Body of pancreas (tissue), 4 donors: ENCODE measurements at regions not wholly inside any gene's neighbourhood (a gene's known extent, or its start where the extent isn't known, plus 50 kb on each side); places are given as distances from the start of the nearest gene placed in this dataset.

Experiments
- POLR2A ChIP-seq, 3 donors: fragments of 450-650 bp; IDR thresholded peaks; one replicate each; pipeline ENCODE4 v1.6.1; 2016; ENCODE audit warnings: antibody characterized with exemption in 3 of 3, mild to moderate bottlenecking in 2 of 3
- TF ChIP-seq, protein P1 (sequence below), 7 experiments: fragments of 450-650 bp in 4 of 7; fragments of 200-600 bp in 3 of 7; sonication (generic) in 3 of 7; IDR thresholded peaks; one replicate each; pipeline ENCODE4 v1.5.1; 2016 to 2019; ENCODE audit warnings: antibody characterized with exemption in 7 of 7

DNA sequence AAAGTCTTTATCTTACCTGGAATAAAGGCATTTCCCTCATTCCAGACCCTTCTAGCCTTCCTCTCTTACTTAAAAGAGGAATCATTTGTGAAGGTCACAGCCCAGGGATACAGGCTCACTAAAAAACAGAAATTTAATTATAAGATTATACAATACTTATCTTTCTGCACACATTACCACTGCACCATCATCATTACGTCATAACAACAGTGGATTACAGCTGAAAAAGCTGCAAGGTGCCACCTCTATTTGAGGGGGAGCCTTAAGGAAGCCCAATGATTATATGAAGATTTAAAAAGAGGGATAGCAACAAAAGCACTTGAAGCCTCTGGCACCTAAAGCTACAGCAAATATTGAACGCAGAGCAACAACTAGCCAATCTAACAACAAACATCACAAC is 452.9 kb upstream of the EYS start:
- TF ChIP-seq, protein P1, sequence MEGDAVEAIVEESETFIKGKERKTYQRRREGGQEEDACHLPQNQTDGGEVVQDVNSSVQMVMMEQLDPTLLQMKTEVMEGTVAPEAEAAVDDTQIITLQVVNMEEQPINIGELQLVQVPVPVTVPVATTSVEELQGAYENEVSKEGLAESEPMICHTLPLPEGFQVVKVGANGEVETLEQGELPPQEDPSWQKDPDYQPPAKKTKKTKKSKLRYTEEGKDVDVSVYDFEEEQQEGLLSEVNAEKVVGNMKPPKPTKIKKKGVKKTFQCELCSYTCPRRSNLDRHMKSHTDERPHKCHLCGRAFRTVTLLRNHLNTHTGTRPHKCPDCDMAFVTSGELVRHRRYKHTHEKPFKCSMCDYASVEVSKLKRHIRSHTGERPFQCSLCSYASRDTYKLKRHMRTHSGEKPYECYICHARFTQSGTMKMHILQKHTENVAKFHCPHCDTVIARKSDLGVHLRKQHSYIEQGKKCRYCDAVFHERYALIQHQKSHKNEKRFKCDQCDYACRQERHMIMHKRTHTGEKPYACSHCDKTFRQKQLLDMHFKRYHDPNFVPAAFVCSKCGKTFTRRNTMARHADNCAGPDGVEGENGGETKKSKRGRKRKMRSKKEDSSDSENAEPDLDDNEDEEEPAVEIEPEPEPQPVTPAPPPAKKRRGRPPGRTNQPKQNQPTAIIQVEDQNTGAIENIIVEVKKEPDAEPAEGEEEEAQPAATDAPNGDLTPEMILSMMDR (IDR thresholded peaks at IDR 0.05): no peak
- TF ChIP-seq POLR2A (IDR thresholded peaks at IDR 0.05): no peak
